ENCODE measurements at regions not wholly inside any gene's neighbourhood (a gene's known extent, or its start where the extent isn't known, plus 50 kb on each side); places are given as distances from the start of the nearest gene placed in this dataset.

DNA sequence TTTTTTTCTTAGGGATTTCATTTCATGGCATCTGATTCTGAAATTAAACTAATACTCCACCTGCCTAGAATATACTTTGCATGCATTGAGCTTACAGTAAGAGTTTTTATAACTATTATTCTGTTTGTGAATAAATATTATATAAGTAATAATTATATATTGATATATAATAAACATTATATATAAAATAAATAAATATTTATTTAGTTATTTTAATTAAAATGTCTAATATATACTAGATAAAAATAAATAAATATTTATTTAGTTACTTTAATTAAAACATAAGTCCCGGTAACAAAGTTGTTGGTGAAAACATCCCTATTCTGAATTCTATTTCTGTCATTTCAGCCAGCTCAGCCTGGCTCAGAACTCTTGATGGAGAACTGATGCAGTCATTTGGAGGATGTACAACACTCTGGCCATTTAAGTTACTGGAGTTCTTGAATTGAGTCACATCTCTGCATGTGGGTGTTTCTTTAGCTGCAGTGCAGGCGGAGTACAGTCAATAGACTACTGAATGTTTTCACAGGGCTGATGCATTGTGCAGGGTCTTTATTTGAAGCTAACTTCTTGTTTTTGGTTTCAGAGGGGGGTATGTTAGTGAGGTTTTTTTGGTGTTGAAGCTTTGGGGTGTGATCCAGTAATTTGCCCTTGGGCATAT, 508.9 kb upstream of the ADGRB3 start (continued):
- TF ChIP-seq, protein P1, sequence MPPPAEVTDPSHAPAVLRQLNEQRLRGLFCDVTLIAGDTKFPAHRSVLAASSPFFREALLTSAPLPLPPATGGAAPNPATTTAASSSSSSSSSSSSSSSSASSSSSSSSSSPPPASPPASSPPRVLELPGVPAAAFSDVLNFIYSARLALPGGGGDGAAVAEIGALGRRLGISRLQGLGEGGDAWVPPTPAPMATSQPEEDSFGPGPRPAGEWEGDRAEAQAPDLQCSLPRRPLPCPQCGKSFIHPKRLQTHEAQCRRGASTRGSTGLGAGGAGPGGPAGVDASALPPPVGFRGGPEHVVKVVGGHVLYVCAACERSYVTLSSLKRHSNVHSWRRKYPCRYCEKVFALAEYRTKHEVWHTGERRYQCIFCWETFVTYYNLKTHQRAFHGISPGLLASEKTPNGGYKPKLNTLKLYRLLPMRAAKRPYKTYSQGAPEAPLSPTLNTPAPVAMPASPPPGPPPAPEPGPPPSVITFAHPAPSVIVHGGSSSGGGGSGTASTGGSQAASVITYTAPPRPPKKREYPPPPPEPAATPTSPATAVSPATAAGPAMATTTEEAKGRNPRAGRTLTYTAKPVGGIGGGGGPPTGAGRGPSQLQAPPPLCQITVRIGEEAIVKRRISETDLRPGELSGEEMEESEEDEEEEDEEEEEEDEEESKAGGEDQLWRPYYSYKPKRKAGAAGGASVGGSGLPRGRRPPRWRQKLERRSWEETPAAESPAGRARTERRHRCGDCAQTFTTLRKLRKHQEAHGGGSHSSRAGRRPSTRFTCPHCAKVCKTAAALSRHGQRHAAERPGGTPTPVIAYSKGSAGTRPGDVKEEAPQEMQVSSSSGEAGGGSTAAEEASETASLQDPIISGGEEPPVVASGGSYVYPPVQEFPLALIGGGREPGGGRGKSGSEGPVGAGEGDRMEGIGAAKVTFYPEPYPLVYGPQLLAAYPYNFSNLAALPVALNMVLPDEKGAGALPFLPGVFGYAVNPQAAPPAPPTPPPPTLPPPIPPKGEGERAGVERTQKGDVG (CRISPR knock-in tag; IDR thresholded peaks at IDR 0.05): no peak
- TF ChIP-seq, protein P2, sequence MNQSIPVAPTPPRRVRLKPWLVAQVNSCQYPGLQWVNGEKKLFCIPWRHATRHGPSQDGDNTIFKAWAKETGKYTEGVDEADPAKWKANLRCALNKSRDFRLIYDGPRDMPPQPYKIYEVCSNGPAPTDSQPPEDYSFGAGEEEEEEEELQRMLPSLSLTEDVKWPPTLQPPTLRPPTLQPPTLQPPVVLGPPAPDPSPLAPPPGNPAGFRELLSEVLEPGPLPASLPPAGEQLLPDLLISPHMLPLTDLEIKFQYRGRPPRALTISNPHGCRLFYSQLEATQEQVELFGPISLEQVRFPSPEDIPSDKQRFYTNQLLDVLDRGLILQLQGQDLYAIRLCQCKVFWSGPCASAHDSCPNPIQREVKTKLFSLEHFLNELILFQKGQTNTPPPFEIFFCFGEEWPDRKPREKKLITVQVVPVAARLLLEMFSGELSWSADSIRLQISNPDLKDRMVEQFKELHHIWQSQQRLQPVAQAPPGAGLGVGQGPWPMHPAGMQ (IDR thresholded peaks at IDR 0.05; ENCODE audit: borderline replicate concordance): no peak
- TF ChIP-seq RBBP5 (conservative IDR thresholded peaks at IDR 0.05): no peak
- TF ChIP-seq HCFC1 (IDR thresholded peaks at IDR 0.05; ENCODE audit: low read length): no peak
- TF ChIP-seq NR2C1 (IDR thresholded peaks at IDR 0.05): no peak
- TF ChIP-seq, protein P3, sequence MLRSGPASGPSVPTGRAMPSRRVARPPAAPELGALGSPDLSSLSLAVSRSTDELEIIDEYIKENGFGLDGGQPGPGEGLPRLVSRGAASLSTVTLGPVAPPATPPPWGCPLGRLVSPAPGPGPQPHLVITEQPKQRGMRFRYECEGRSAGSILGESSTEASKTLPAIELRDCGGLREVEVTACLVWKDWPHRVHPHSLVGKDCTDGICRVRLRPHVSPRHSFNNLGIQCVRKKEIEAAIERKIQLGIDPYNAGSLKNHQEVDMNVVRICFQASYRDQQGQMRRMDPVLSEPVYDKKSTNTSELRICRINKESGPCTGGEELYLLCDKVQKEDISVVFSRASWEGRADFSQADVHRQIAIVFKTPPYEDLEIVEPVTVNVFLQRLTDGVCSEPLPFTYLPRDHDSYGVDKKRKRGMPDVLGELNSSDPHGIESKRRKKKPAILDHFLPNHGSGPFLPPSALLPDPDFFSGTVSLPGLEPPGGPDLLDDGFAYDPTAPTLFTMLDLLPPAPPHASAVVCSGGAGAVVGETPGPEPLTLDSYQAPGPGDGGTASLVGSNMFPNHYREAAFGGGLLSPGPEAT (IDR thresholded peaks at IDR 0.05; ENCODE audit: low read depth): no peak
- no peak for TF ChIP-seq PML (IDR thresholded peaks at IDR 0.05; ENCODE audit: low read length)
- no peak for TF ChIP-seq FOXK2 (IDR thresholded peaks at IDR 0.05)
- no peak for TF ChIP-seq NR2C2 (IDR thresholded peaks at IDR 0.05; ENCODE audit: borderline replicate concordance, control insufficient read depth, insufficient read length, low read depth)
- TF ChIP-seq SREBF1 (IDR thresholded peaks at IDR 0.05; ENCODE audit: low read length): no peak
- TF ChIP-seq, protein P4, sequence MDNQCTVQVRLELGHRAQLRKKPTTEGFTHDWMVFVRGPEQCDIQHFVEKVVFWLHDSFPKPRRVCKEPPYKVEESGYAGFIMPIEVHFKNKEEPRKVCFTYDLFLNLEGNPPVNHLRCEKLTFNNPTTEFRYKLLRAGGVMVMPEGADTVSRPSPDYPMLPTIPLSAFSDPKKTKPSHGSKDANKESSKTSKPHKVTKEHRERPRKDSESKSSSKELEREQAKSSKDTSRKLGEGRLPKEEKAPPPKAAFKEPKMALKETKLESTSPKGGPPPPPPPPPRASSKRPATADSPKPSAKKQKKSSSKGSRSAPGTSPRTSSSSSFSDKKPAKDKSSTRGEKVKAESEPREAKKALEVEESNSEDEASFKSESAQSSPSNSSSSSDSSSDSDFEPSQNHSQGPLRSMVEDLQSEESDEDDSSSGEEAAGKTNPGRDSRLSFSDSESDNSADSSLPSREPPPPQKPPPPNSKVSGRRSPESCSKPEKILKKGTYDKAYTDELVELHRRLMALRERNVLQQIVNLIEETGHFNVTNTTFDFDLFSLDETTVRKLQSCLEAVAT (IDR thresholded peaks at IDR 0.05): 0 out of 2 replicates have a peak, but pooled peaks have one; percentile 25
- TF ChIP-seq ZNF24 (IDR thresholded peaks at IDR 0.05): no peak
- TF ChIP-seq HDAC6 (IDR thresholded peaks at IDR 0.05; ENCODE audit: unreplicated experiment): no peak
- no peak for TF ChIP-seq ESRRA (IDR thresholded peaks at IDR 0.05; ENCODE audit: low read length)
- TF ChIP-seq KDM1A (IDR thresholded peaks at IDR 0.05; ENCODE audit: borderline replicate concordance): no peak
- no peak for TF ChIP-seq SMARCA5 (IDR thresholded peaks at IDR 0.05)
- TF ChIP-seq MTA3 (IDR thresholded peaks at IDR 0.05; ENCODE audit: borderline replicate concordance, low read length): no peak
- no peak for TF ChIP-seq SUPT20H (IDR thresholded peaks at IDR 0.05; ENCODE audit: borderline replicate concordance, control insufficient read depth, low read depth, low read length)
- TF ChIP-seq MTA2 (IDR thresholded peaks at IDR 0.05; ENCODE audit: low read depth): peak; percentile 71
- TF ChIP-seq TCF12 (IDR thresholded peaks at IDR 0.05; ENCODE audit: low read depth, low read length): no peak
- TF ChIP-seq, protein P5, sequence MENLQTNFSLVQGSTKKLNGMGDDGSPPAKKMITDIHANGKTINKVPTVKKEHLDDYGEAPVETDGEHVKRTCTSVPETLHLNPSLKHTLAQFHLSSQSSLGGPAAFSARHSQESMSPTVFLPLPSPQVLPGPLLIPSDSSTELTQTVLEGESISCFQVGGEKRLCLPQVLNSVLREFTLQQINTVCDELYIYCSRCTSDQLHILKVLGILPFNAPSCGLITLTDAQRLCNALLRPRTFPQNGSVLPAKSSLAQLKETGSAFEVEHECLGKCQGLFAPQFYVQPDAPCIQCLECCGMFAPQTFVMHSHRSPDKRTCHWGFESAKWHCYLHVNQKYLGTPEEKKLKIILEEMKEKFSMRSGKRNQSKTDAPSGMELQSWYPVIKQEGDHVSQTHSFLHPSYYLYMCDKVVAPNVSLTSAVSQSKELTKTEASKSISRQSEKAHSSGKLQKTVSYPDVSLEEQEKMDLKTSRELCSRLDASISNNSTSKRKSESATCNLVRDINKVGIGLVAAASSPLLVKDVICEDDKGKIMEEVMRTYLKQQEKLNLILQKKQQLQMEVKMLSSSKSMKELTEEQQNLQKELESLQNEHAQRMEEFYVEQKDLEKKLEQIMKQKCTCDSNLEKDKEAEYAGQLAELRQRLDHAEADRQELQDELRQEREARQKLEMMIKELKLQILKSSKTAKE (IDR thresholded peaks at IDR 0.05; ENCODE audit: low read depth, poor library complexity, severe bottlenecking): no peak
- TF ChIP-seq, protein P6, sequence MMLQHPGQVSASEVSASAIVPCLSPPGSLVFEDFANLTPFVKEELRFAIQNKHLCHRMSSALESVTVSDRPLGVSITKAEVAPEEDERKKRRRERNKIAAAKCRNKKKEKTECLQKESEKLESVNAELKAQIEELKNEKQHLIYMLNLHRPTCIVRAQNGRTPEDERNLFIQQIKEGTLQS (IDR thresholded peaks at IDR 0.05; ENCODE audit: borderline replicate concordance, extremely low read depth, low read depth, low read length): no peak
